ENCODE measurements at regions not wholly inside any gene's neighbourhood (a gene's known extent, or its start where the extent isn't known, plus 50 kb on each side); places are given as distances from the start of the nearest gene placed in this dataset.

GRCh38 chr12:30006021-30006420, 222.3 kb upstream of the TMTC1 start:
- Histone ChIP-seq H3K9me3 (no peaks in the 10 kb centered on the region), H3K4me2 (no peak overlapping the region), H3K4me3 (no peak overlapping the region), H3K27ac (no peak overlapping the region), H3K4me1 (no peaks in the 10 kb centered on the region)
- no peak for TF ChIP-seq RARB (CRISPR knock-in tag; IDR thresholded peaks at IDR 0.05)
- no peak for TF ChIP-seq RFX5 (IDR thresholded peaks at IDR 0.05)
- no peak for TF ChIP-seq ZFP36 (IDR thresholded peaks at IDR 0.05; ENCODE audit: borderline replicate concordance, partially characterized antibody)
- no peak for TF ChIP-seq TFCP2L1 (CRISPR knock-in tag; IDR thresholded peaks at IDR 0.05)
- TF ChIP-seq MAFK (IDR thresholded peaks at IDR 0.05; ENCODE audit: partially characterized antibody): no peak
- TF ChIP-seq CEBPB (IDR thresholded peaks at IDR 0.05): no peak
- no peak for TF ChIP-seq HDAC2 (IDR thresholded peaks at IDR 0.05)
- no peak for TF ChIP-seq HEYL (CRISPR knock-in tag; IDR thresholded peaks at IDR 0.05)
- ChIA-PET CTCF (no interaction called here), POLR2A (no interaction called here)
- ATAC-seq: no peak
- no peak for DNase-seq (ENCODE audit: low read depth in 1 of 2, low spot score in 1 of 2)
- FAIRE-seq: no peak
- WGBS (ENCODE audit: missing lambda C conversion rate): 7% methylated on average over 1 of the region's 1 CpG

GRCh38 chr12:30003321-30003720, 219.6 kb upstream of the TMTC1 start:
- H3K4me3 ChIP-seq: no peak overlapping the region
- no peak overlapping the region for H3K4me2 ChIP-seq
- ATAC-seq (no peak), DNase-seq (ENCODE audit: low read depth in 1 of 2, low spot score in 1 of 2) (no peak), FAIRE-seq (no peak)
- 0% methylated on average over 2 of the region's 2 CpGs for WGBS (ENCODE audit: missing lambda C conversion rate)
- CTCF ChIA-PET: no interaction called here
- TF ChIP-seq ZC3H11A (IDR thresholded peaks at IDR 0.05) (no peak), EHF (CRISPR knock-in tag; IDR thresholded peaks at IDR 0.05) (no peak), RFX5 (IDR thresholded peaks at IDR 0.05) (no peak), RNF2 (IDR thresholded peaks at IDR 0.05; ENCODE audit: borderline replicate concordance, low read depth) (no peak), FOSL2 (IDR thresholded peaks at IDR 0.05) (no peak), FOSL2 (CRISPR knock-in tag; IDR thresholded peaks at IDR 0.05) (no peak), TFCP2L1 (CRISPR knock-in tag; IDR thresholded peaks at IDR 0.05) (no peak), ZSCAN20 (CRISPR knock-in tag; IDR thresholded peaks at IDR 0.05) (no peak), NFE2L2 (conservative IDR thresholded peaks at IDR 0.05; ENCODE audit: low read length) (no peak), GATA3 (IDR thresholded peaks at IDR 0.05; ENCODE audit: borderline replicate concordance) (no peak), POLR2A (IDR thresholded peaks at IDR 0.05; ENCODE audit: low read length) (no peak), EP300 (IDR thresholded peaks at IDR 0.05) (no peak), HOXB13 (CRISPR knock-in tag; IDR thresholded peaks at IDR 0.05; ENCODE audit: low read depth) (no peak), CTCF (IDR thresholded peaks at IDR 0.05) (no peak), JUNB (IDR thresholded peaks at IDR 0.05) (no peak), REST (IDR thresholded peaks at IDR 0.05) (no peak), ZNF302 (CRISPR knock-in tag; IDR thresholded peaks at IDR 0.05) (no peak), ELK1 (IDR thresholded peaks at IDR 0.05; ENCODE audit: low read depth, low read length) (no peak), USF2 (IDR thresholded peaks at IDR 0.05) (no peak), EHMT2 (IDR thresholded peaks at IDR 0.05; ENCODE audit: low read depth) (no peak), MAX (IDR thresholded peaks at IDR 0.05) (no peak)
- H3K27ac ChIP-seq: no peak overlapping the region
- no peaks in the 10 kb centered on the region for H3K4me1 ChIP-seq
- no peaks in the 10 kb centered on the region for H3K9me3 ChIP-seq
- POLR2A ChIA-PET: no interaction called here

Measured in A549 (cell line).